GM19025 (cell line): ENCODE measurements at regions not wholly inside any gene's neighbourhood (a gene's known extent, or its start where the extent isn't known, plus 50 kb on each side); places are given as distances from the start of the nearest gene placed in this dataset.
"Not testable (repeated sequence)": the region's sequence is repeated elsewhere in the genome, so short reads cannot be mapped to it uniquely, and the experiment has no call there.

Experiments
- ATAC-seq: cut with Tn5 transposase; IDR thresholded peaks from one replicate; pipeline ENCODE4 v1.9.1; 2021; ENCODE audit warnings: mild to moderate bottlenecking, low read depth, moderate library complexity; ENCODE audit not compliant: unreplicated experiment

- ATAC-seq, result not testable (repeated sequence)
Measured at GRCh38 chr7:123264820-123265219, 65.1 kb upstream of the SLC13A1 start.

- no peak for ATAC-seq
Measured at GRCh38 chr7:123260428-123260960, 60.7 kb upstream of the SLC13A1 start.

DNA sequence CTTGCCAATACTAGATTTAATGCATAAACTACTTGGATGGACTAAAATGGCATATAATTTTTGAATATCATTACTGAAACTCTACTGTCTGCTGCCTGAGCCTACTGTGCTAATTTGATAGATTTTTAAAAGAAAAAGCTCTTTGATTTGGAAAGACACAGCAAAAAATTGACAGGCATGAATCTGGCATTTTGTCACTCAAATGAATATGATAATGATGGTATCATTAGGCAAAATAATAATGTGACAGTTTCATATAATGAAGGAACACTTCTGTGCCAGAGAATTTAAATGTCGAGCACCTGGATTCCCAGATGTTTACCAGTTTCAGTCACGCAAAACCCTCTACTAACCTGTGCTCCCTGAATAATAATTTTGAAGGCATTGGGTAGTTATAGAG, 60.0 kb upstream of the SLC13A1 start:
- no peak for ATAC-seq
